ENCODE measurements at regions not wholly inside any gene's neighbourhood (a gene's known extent, or its start where the extent isn't known, plus 50 kb on each side); places are given as distances from the start of the nearest gene placed in this dataset.

DNA sequence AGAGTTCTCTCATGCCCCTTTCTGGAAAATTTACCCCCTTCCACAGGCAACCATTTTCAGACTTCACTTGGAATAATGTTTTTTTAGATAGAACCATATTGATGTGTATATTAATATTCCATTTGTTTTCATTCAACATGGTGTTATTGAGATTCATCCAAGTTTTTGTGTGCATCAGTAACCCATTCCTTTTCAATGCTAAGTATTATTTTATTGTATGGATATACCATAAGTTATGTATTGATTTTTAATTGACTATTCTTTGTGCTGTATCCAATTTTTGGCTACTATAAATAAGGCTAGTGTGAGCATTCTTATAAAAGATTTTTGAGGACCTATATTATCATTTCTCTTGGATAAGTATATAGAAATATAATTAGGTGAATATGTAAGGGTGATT lies 1025.7 kb downstream of the GRM8 start:
- TF ChIP-seq POLR2AphosphoS5 (IDR thresholded peaks at IDR 0.05; ENCODE audit: low read depth, low read length) (no peak), TAF1 (IDR thresholded peaks at IDR 0.05; ENCODE audit: borderline replicate concordance, low read depth, low read length) (no peak), POLR2A (IDR thresholded peaks at IDR 0.05; ENCODE audit: low read depth, low read length) (no peak)
